GM18507 (cell line): ENCODE measurements at regions not wholly inside any gene's neighbourhood (a gene's known extent, or its start where the extent isn't known, plus 50 kb on each side); places are given as distances from the start of the nearest gene placed in this dataset.

Source experiments
- DNase-seq: peaks from one replicate; pipeline ENCODE4 v3.0.0; 2011; ENCODE audit warnings: low read depth; ENCODE audit not compliant: insufficient read length; ENCODE audit errors: extremely low spot score
- FAIRE-seq: peaks from 2 replicates; lab custom pipeline; 2011; peaks lifted over from hg19 to GRCh38; lab: Jason Lieb, UNC

- DNase-seq: no peak
Measured at GRCh38 chr4:55752810-55753209, 66.8 kb upstream of the EXOC1L start.

GRCh38 chr4:55753856-55754255, 65.7 kb upstream of the EXOC1L start:
- DNase-seq (no peak), FAIRE-seq (no peak)

More at GRCh38 chr4:55752810-55753209, 66.8 kb upstream of the EXOC1L start:
- no peak for FAIRE-seq

- FAIRE-seq (no peak), DNase-seq (no peak)
Measured at GRCh38 chr4:55754754-55755350, 64.7 kb upstream of the EXOC1L start.

- FAIRE-seq (no peak), DNase-seq (no peak)
Measured at GRCh38 chr4:55756208-55756607, 63.4 kb upstream of the EXOC1L start.

GRCh38 chr4:55757356-55757952, 62.1 kb upstream of the EXOC1L start:
- no peak for FAIRE-seq
- DNase-seq: no peak

GRCh38 chr4:55758066-55758465, 61.5 kb upstream of the EXOC1L start:
- DNase-seq: no peak
- FAIRE-seq: no peak

GRCh38 chr4:55758570-55758969, 61.0 kb upstream of the EXOC1L start:
- FAIRE-seq (no peak), DNase-seq (no peak)

- no peak for FAIRE-seq
- DNase-seq: no peak
Measured at GRCh38 chr4:55762819-55763218, 56.8 kb upstream of the EXOC1L start.

GRCh38 chr4:55763996-55764395, 55.6 kb upstream of the EXOC1L start:
- DNase-seq: no peak
- FAIRE-seq: no peak

- DNase-seq (no peak), FAIRE-seq (no peak)
Measured at GRCh38 chr4:55765070-55765469, 54.5 kb upstream of the EXOC1L start.

GRCh38 chr4:55768291-55768690, 51.3 kb upstream of the EXOC1L start:
- no peak for FAIRE-seq
- no peak for DNase-seq
